Osteocyte (in vitro differentiated cells): ENCODE measurements at regions not wholly inside any gene's neighbourhood (a gene's known extent, or its start where the extent isn't known, plus 50 kb on each side); places are given as distances from the start of the nearest gene placed in this dataset.
A peak's percentile ranks its signal among the peaks of the same experiment; 100 is the strongest.

Experiments
- DNase-seq: peaks from one replicate; pipeline ENCODE4 v3.0.0; 2021; ENCODE audit warnings: mixed read lengths; ENCODE audit not compliant: unreplicated experiment; ENCODE audit errors: extremely low spot score
- H3K27ac Mint-ChIP-seq: one replicate; pipeline ENCODE4 v1.8.0; 2021; ENCODE audit warnings: mild to moderate bottlenecking, mixed read lengths; ENCODE audit not compliant: unreplicated experiment
- H3K27me3 Mint-ChIP-seq: one replicate; pipeline ENCODE4 v1.8.0; 2021; ENCODE audit warnings: mixed read lengths; ENCODE audit not compliant: unreplicated experiment
- H3K36me3 Mint-ChIP-seq: one replicate; pipeline ENCODE4 v1.8.0; 2021; ENCODE audit warnings: mixed read lengths; ENCODE audit not compliant: unreplicated experiment
- H3K4me1 Mint-ChIP-seq: one replicate; pipeline ENCODE4 v1.8.0; 2021; ENCODE audit warnings: mixed read lengths; ENCODE audit not compliant: unreplicated experiment
- H3K4me3 Mint-ChIP-seq: one replicate; pipeline ENCODE4 v1.8.0; 2021; ENCODE audit warnings: mild to moderate bottlenecking, moderate library complexity, mixed read lengths; ENCODE audit not compliant: unreplicated experiment
- H3K9me3 Mint-ChIP-seq: one replicate; pipeline ENCODE4 v1.8.0; 2021; ENCODE audit warnings: mixed read lengths; ENCODE audit not compliant: unreplicated experiment
- CTCF ChIP-seq: fragments of 200-600 bp; sonication (generic); IDR thresholded peaks from 2 replicates; pipeline ENCODE4 v1.5.0; 2021; ENCODE audit warnings: antibody characterized with exemption, mild to moderate bottlenecking, moderate library complexity

- Mint-ChIP-seq H3K9me3 (no peaks in the 10 kb centered on the region), H3K4me3 (no peak overlapping the region), H3K27ac (peak overlapping the region; percentile 27), H3K4me1 (peaks cover 52% of the 10 kb centered on the region), H3K36me3 (no peaks in the 10 kb centered on the region), H3K27me3 (no peaks in the 10 kb centered on the region)
- no peak for TF ChIP-seq CTCF
- no peak for DNase-seq
Measured at GRCh38 chr2:207251022-207251421, 85.3 kb upstream of the KLF7 start.

GRCh38 chr2:207251573-207252192 is 85.9 kb upstream of the KLF7 start:
- no peaks in the 10 kb centered on the region for H3K27me3 Mint-ChIP-seq
- H3K36me3 Mint-ChIP-seq, result no peaks in the 10 kb centered on the region
- DNase-seq, result no peak
- no peaks in the 10 kb centered on the region for H3K9me3 Mint-ChIP-seq
- peak overlapping the region; percentile 27 for H3K27ac Mint-ChIP-seq
- H3K4me3 Mint-ChIP-seq, result no peak overlapping the region
- peaks cover 59% of the 10 kb centered on the region for H3K4me1 Mint-ChIP-seq
- TF ChIP-seq CTCF, result no peak

- no peak for DNase-seq
- H3K36me3 Mint-ChIP-seq, result no peaks in the 10 kb centered on the region
- H3K4me3 Mint-ChIP-seq, result no peak overlapping the region
Measured at GRCh38 chr2:207252416-207252815, 86.7 kb upstream of the KLF7 start.

GRCh38 chr2:207252979-207253645 is 87.4 kb upstream of the KLF7 start:
- Mint-ChIP-seq H3K4me3 (no peak overlapping the region), H3K27me3 (no peaks in the 10 kb centered on the region), H3K4me1 (peaks cover 73% of the 10 kb centered on the region), H3K9me3 (no peaks in the 10 kb centered on the region), H3K27ac (peak overlapping the region; percentile 86), H3K36me3 (no peaks in the 10 kb centered on the region)
- TF ChIP-seq CTCF, result no peak
- no peak for DNase-seq

More at GRCh38 chr2:207252416-207252815, 86.7 kb upstream of the KLF7 start:
- no peak for TF ChIP-seq CTCF
- Mint-ChIP-seq H3K27ac (no peak overlapping the region), H3K9me3 (no peaks in the 10 kb centered on the region), H3K4me1 (peaks cover 66% of the 10 kb centered on the region), H3K27me3 (no peaks in the 10 kb centered on the region)

- no peak overlapping the region for H3K4me3 Mint-ChIP-seq
- peaks cover 80% of the 10 kb centered on the region for H3K4me1 Mint-ChIP-seq
- H3K27me3 Mint-ChIP-seq, result no peaks in the 10 kb centered on the region
- no peak for TF ChIP-seq CTCF
- H3K9me3 Mint-ChIP-seq, result no peaks in the 10 kb centered on the region
- peak overlapping the region; percentile 86 for H3K27ac Mint-ChIP-seq
- no peaks in the 10 kb centered on the region for H3K36me3 Mint-ChIP-seq
- no peak for DNase-seq
Measured at GRCh38 chr2:207253666-207254345, 88.1 kb upstream of the KLF7 start.
